EL (cell line): ENCODE measurements at regions not wholly inside any gene's neighbourhood (a gene's known extent, or its start where the extent isn't known, plus 50 kb on each side); places are given as distances from the start of the nearest gene placed in this dataset.
"Not testable (repeated sequence)": the region's sequence is repeated elsewhere in the genome, so short reads cannot be mapped to it uniquely, and the experiment has no call there.

Experiments
- DNase-seq: peaks from one replicate; pipeline ENCODE4 v3.0.0-alpha.2; 2016

DNA sequence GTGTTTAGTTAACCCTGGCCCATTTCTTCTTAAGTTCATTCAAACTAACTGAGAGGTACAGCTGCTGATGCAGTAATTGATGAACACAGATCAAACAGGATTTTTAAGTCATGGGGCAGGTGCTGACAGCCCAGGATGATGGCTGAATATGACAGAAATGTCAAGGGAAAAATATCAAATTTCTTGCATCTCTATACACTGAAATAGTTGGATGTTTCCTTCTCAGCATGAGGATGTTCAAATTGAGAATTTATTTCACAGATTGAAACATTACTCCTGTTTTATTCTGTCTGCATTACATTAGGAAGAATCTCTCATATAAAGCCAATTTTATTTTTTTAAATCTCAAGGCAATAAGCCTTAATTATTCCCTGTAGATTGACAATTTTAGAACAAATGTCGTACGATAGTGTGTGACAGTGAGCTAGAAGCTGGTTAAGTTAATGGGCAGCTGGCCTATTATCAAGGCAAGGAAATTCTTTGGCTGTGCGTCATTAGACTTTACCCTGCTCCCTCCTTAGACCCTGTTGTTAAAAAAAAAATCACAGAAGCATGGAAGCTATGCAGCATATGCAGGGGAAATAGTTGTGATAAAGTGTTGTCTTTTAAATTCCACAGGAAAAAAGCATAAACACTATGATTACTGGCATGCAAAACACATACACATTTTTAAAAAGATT, 183.8 kb upstream of the KCNMB2 start:
- peak; percentile 93 for DNase-seq

DNA sequence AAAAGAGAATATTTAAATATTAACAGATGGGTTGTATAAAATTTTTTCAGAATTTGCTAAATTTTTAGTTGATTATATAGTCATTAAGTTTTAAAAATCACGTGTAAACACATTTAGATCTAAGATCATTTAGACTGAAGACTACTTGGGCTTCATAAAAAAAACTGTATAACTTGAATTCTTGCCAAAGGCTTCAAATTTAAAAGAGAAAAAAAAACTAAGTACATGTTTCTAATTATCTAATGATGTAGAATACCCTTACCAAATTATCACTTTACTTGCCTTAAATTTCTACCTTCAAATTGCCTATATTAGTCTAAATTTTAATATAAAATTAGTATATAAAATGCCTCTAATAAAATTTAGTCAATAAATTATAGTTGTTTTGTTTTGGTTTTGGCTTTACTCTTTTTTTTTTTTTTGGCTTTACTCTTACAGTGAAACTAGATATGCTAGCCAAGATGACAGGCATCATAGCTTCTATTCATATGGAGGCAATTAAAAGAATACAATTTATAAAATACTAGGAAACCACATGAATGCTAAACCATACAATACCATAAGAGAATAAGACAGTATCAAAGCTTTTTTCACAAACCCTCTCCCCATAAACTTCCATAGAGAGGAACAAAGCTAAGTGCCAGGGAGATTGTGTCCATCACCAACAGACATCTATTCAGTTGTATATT, 183.1 kb upstream of the KCNMB2 start:
- DNase-seq, result peak; percentile 35

DNA sequence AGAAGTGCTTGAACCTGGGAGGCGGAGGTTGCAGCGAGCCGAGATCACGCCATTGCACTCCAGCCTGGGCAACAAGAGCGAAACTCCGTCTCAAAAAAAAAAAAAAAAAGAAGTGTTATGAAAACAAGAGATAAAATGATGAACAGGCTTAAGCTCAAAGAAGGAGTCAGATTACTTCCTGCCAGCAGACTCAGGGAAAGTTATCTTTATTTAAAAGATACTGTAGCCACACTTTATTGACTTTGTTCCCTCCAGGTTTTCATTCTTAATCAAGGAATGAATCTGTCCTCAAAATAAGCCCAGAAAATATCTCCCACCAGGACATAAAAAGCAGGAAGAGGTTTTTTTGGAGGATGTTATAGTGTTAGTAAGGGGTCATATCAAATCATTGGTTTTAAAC, 176.5 kb upstream of the KCNMB2 start:
- no peak for DNase-seq

DNA sequence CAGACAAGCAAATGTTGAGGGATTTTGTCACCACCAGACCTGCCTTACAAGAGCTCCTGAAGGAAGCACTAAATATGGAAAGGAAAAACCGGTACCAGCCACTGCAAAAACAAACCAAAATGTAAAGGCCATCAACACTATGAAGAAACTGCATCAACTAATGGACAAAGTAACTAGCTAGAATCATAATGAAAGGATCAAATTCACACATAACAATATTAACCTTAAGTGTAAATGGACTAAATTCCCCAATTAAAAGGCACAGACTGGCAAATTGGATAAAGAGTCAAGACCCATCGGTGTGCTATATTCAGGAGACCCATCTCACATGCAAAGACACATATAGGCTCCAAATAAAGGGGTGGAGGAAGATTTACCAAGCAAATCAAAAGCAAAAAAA, 173.2 kb upstream of the KCNMB2 start:
- not testable (repeated sequence) for DNase-seq

DNA sequence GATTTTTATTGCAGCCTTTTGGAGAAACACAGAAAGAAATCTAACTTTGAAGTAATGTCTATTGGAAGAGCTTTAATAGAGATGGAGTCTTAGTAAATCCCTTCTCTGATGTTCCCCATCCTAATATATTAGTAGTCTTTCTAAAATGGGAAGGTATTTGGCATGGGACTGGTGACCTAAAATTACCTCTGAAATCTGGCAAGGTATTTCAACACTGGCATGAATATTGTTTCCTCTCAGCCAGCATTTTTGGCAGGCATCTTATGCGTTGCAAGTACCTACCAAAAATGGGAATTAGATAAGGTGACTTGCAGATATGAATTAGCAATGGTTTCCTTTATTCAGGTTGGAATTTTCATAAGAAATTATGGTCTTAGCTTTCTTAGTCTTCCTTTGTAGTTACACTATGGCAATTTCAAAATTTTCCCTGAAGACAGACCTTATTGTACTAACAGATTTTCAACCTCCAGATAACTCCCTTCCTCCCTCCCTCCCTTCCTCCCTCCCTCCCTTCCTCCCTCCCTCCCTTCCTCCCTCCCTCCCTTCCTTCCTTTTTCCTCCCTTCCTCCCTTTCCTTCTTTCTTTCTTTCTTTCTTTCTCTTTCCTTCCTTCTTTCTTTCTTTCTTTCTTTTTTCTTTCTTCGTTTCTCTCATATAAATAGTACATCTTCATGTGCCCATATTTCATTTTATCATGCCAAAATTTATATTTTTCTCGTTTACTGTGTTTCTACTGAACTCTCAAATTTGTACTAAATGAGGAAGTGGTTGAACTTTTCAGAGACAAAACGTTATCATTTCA, 168.2 kb upstream of the KCNMB2 start:
- DNase-seq, result no peak

DNA sequence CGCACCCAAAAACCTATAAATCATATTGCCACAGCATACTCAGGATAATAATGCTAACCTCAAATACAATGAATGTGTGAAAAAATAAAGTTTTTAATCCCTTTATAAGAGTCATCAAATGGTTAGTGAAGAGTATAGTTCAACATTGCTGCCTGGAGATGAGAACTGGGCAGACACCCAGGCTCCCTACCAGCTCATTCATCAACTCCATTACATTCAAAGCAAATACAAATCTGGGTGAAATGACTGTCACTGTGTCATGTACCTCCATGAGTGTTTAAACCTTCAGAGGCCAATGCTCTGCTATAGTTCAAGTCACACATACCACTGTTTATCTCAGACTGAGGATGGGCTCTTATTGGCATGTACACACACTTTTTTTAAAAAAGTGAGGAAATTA, 167.2 kb upstream of the KCNMB2 start:
- DNase-seq, result no peak

DNA sequence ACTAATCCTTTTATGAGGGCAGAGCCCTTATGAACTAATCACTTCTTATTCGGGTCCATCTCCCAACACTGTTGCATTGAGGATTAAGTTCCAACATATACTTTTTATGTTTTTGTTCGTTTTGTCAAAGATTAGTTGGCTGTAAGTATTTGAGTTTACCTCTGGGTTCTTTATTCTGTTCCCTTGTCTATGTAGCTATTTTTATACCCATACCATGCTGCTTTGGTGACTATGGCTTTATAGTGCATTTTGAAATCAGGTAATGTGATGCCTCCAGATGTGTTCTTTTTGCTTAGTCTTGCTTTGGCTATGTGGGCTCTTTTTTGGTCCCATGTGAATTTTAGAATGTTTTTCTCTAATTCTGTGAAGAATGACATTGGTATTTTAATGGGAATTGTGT, 166.4 kb upstream of the KCNMB2 start:
- DNase-seq, result no peak

DNA sequence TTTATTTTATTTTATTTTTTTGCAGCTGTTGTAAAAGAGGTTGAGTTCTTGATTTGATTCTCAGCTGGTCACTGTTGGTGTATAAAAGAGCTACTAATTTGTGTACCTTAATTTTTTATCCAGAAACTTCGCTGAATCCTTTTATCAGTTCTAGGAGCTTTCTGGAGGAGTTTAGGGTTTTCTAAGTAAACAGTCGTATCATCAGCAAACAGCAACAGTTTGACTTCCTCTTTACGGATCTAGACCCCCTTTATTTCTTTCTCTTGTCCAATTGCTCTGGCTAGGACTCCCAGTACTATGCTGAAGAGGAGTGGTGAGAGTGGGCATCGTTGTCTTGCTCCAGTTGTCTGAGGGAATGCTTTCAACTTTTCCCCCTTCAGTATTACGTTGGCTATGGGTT, 165.8 kb upstream of the KCNMB2 start:
- DNase-seq, result no peak

DNA sequence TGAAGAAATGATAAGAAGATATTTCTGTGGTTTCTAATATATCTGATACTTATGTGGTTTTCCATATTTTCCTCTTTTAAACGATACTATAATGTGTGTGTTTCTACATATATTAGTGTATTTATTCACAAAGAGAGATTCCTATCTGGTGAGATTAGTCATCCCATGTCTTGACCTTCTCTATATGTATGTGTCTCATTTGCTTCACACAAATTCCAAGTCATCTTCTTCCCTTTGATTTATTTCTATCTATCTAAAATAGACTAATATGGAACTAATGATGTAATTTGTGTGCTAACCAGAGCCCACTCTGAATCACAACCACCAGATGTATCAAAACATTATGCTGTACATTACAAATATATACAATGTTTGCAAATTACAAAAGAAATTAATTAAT, 154.7 kb upstream of the KCNMB2 start:
- DNase-seq, result peak; percentile 82

DNA sequence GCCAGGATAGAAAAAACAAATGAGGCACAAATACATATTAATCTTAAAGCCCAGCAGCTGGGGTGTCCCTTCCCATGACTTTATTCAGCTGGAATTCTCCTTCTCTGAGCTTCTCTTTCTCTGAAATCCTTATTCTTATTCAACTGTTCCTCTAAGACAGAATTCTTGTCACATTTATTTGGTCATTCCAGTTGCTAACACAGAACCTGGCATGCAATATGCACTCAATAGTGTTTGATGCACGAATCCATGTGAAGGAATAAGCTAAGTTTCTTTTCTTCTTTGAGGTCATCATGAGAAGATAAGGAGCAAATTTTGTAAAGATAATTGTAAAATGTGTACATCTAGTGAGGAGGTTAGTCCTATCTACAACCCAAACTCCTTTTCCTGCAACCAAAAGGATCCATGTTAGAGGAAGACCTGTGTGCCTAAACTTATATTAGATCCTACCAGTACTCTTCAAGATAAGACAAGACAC, 154.2 kb upstream of the KCNMB2 start:
- no peak for DNase-seq

DNA sequence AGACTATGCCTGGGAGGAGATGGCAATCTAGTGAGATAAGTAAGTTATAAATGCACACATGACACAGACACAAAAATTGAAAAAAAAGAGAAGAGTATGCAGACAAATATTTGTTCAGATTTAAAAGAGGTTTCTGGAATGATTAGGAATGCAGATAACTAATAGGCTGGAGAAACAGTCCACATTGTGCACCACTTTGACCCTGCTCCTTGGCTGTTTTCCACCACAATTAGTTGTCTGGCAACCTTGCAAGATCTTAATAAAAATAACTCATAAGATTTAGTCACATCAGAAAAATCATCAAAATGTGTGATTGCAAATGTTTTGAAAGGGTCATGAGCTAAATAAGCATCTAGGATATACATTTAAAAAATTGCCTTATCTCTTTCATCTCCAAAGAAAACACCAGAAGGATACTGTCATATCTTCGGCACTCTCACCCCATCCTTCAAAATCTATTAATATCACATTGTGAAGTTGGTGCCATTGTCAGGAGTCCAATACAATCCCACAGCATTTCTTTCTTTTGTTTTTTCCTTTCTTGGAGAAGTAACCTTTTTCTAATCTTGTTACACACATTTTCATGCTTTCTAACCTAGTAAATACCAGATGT, 153.7 kb upstream of the KCNMB2 start:
- DNase-seq, result peak; percentile 98

DNA sequence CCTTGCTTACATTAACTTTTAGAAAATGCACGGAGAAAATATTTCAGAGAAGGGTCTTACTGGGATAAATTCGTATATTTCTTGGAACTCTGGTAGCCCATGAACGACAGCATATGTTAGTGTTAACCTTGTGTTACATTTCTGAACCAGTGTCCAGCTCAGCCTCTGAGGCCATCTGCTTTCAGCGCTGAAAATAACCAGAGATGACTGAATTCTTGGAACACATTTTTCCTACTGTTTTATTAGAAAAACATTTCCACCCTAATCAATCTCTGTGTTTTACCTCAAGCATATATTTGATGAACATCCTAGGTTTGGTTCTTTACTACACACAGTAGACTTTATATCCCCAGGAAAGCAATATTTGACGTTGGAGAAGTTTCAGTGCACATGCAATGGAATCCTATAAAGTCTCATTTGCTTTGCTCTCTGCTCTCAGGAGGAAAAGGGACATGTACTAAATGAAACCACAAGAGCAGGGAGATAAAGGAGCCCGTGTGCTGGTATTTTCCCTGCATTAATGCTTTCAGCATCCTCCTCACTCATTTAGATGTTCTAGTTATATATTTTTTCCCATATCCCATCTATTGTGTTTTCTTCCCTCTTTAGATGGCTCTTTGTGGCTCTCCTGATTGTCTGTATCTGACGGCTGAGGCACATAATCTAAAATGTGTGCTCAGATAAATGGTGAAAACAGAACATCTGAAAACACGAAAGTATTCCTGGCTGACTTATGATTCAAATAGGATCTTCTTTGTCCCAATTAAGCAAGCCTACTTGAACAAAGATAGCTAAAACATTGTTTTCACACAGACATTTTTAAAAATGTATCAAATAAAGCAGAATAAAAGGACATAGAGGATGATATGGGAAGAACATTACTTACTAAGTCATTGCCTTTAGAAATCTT, 151.7 kb upstream of the KCNMB2 start:
- DNase-seq, result no peak

DNA sequence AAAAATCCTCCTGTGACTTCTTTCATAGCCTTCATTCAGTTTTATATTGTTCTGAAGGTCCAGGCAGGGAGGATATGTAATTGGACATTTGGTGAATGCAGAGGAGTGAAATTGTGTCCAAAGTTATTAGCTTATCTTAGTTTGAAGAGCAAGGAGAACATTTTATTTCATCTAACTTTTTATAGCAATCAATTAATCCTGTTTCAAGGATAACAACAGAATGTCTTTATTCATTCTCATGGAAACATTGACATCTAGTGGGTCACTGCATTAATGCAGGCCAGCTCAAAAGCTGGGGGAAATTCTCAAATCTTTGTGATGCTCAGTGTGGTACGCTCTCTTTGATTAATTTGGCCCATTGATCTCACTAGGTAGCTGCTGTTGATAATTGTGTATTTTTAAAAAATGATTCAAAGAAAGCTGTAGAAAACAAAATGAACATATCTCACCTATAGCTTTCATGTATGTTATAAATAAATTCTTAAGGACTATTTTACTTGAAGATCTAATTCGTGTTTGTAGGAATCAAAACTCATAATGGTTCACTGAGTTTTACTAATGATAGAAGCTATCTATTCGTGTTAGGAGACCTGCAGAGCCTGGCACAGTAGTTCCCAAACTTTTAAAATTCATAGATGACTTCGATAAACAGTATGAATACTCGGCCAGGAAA, 150.8 kb upstream of the KCNMB2 start:
- DNase-seq, result peak; percentile 55

DNA sequence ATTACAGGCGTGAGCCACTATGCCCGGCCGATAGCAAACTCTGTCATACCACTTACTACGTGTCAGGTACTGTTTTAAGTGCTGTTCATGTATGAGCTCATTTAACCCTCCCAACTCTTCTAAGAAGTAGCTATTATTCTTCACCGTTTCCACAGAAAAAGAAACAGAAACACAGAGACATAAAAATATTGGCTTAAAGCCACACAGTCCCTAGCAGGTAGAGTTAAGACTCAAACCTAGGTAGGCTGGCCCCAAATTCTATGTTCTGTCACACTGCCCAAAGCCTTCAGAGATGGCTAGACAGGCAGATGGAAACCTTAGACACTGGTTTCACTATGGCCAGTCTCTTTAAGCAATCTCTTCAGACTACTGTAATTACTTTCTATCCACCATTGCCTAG, 149.8 kb upstream of the KCNMB2 start:
- no peak for DNase-seq

DNA sequence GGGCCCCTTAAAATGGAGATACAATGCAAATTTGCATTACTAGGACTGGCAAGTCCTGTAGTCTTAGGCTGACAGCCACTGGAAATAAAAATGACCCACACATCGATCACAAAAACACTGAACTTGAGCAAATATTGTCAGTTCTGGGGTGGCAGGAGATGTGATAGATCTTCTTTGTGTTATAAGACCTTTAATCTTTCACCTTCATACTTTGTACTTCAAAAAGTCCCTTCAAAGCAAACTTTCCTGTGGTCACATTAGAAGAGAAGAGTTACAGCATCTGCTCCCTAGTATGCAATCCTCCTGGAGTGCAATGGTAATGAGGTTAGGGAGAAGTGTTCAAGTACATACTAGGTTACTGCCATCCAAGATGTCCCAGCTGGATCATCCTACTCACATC, 149.4 kb upstream of the KCNMB2 start:
- no peak for DNase-seq

DNA sequence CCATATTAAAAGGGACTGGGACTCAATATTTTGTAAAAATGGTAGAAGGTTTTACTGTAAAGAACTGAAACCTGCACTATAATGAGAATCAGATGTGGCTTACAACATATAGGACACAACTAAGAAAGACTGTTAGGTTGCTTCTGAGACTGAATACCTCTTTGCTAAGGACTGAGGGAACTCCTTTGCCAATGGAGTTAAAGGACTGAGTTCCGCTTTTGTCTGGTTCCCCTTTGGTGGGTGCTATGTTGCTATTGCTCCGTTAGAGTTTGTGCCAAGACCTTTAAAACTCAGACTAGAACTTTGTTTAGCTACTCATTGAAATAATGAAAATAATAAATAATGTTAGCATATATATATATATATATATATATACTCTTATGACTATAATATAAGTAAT, 147.8 kb upstream of the KCNMB2 start:
- no peak for DNase-seq

DNA sequence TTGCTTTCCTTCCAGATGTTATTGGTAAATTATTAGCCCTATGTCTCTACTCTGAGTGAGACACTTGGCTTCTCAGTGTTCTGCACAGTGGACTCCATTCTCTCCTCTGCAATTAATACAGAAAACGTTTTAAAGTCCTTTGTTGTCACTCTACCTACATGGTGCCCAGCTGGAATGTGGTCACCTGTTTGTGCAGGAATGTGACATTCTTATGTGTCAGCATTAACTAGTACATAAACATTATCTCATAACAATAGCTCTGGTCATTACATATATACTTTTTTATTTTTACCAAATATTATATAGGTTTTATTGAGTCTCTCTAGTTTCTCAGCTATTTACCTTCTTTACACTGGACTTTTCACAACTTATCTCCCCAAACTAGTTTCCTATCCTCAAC, 147.0 kb upstream of the KCNMB2 start:
- DNase-seq, result no peak

DNA sequence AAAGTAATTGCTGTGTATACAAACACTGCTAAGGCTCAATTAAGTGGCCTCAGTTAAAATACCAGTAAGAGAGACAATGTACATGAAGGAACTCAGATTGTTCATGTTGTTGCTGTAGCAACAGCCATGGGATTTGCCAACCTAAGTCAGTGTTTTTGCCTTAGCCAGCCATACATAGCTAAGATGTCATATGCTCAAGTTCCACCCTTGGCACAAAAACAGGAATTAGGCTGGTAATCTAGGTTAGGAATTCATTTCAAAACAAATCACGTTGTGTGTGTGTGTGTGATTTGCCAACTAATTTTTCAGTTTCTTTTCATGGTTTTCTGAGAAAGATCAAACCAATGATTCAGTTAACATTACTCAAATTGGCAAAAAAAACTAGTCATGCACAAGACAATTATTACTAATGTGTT, 143.7 kb upstream of the KCNMB2 start:
- peak; percentile 70 for DNase-seq

DNA sequence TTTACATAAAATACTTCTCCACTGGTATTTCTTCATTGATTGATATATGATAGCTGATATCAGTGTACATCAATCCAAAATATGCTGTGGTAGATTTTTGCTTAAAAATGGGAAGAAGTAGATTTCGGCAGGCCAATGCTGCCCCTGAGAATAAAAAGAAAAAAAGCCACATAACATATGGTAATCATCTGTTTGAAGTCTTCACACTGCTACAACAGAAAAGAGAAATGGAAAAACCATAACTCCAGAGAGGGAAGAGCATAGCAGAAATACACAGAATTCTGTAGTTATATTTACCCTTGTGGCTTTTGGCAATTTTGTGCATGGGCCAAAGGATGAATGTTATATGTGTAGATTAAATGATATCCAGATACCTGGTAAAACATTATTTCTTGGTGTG, 143.1 kb upstream of the KCNMB2 start:
- DNase-seq, result no peak

DNA sequence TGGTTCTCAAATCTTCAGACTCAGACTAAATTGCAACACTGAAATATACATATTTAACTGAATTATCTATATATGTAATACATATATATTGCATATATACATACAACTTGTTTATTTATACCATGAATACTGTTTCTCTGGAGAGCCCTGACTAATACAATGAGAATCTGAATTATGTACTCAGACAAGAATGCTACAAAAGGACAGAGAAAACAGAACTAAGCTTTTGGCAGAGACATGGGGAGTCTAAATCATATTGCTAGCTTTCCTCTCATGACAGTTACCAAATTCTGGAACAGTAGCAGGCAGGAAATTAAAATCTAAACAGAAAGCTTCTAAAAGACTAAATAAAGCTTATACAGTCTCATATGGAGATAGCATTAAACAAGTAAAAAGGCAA, 142.4 kb upstream of the KCNMB2 start:
- peak; percentile 86 for DNase-seq

DNA sequence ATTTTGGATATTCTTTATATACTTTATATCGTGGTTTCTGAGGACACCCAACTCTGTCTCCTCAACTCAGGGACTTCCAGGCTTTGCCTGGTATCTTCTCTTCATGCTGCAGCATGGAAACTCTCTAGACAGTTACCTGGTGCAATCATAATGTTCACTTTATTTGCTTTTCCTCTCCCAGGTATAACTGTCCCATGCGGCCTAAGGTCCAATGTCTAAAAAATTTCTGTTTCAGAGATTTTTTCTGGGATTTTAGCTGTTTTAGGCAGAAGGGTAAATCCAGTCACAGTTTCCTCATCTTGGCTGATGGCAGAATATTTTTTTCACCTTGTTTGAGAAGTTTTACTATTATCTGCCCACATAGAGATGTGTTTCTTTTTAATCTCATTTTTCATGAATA, 139.9 kb upstream of the KCNMB2 start:
- DNase-seq, result no peak

DNA sequence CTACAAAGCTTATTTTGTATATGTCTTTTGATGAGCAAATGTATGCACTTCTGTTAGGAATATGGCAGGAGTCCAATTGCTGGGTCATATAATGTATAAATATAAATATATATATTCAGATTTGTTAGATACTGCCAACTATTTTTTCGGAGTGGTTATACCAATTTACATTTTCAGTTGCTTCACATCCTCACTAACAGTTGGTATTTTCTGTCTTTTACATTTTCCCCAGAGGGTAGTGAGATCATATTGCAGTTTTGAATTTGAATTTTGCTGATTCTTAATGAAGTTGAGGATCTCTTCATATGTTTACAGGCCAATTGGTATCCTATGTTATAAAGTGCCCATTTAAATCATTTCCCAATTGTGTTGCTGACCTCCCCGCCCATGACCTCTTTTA, 139.0 kb upstream of the KCNMB2 start:
- DNase-seq, result no peak
